ENCODE measurements at regions not wholly inside any gene's neighbourhood (a gene's known extent, or its start where the extent isn't known, plus 50 kb on each side); places are given as distances from the start of the nearest gene placed in this dataset.

DNA sequence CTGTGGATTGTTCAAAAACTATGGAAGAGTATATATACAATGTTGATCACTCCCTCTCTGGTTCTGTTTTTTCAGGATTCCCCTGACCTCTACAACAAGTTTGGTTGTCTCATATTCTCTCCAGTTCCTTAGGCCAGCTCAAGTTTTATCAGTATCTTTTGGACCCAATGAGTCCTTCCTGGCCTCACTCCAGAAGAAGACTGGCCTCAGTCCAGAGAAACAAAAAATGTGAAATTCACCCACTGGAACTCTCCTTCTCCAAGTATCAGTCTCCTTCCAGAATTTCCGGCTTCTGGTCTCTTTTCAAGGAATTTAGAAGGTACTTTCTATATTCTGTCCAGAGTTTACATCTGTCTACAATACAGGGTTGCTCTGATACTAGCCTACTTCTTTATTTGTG lies 537.8 kb upstream of the FTMT start:
- Mint-ChIP-seq H3K27me3 (no peaks in the 10 kb centered on the region), H3K9me3 (peaks cover 0 to 24% (median 8%) of the 10 kb centered on the region in 7 donors), H3K27ac (no peak overlapping the region), H3K4me3 (no peak overlapping the region), H3K4me1 (no peaks in the 10 kb centered on the region), H3K36me3 (no peaks in the 10 kb centered on the region)
- no peaks in the 10 kb centered on the region for H3K9me3 ChIP-seq (ENCODE audit: control insufficient read depth in 2 of 2, low read length in 2 of 2)
- no peak overlapping the region for H3K4me3 ChIP-seq (ENCODE audit: low read depth, low read length)
- no peak overlapping the region for H3K27ac ChIP-seq (ENCODE audit: insufficient read depth, low read length, poor library complexity, severe bottlenecking)
- ATAC-seq (ENCODE audit: low read depth in 2 of 2) (no peak), DNase-seq (no peak)
- no peaks in the 10 kb centered on the region for H3K27me3 ChIP-seq (ENCODE audit: control insufficient read depth, insufficient read depth, low read length)
- H3K4me1 ChIP-seq (ENCODE audit: control insufficient read depth, insufficient read depth, low read length, poor library complexity, severe bottlenecking) = no peaks in the 10 kb centered on the region
- H3K36me3 ChIP-seq (ENCODE audit: control insufficient read depth, insufficient read depth, low read length) = no peaks in the 10 kb centered on the region

DNA sequence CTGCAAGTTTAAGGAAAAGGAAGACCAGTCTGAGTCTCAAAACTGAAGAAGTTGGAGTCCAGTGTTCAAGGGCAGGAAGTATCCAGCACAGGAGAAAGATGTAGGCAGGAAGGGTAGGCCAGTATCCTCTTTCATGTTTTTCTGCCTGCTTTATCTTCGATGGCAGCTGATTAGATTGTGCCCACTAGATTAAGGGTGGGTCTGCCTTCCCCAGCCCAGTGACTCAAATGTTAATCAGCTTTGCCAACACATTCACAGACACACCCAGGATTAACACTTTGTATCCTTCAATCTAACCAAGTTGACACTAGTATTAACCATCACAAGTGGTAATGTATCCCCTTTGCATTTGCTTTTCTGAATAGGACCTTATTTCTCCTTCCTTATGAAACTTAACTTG lies 535.9 kb upstream of the FTMT start:
- H3K9me3 Mint-ChIP-seq = peaks cover 4 to 24% (median 11%) of the 10 kb centered on the region in 7 donors
- no peak for DNase-seq
- H3K4me3 Mint-ChIP-seq = no peak overlapping the region
- no peaks in the 10 kb centered on the region for H3K36me3 Mint-ChIP-seq
- H3K27me3 Mint-ChIP-seq = no peaks in the 10 kb centered on the region
- ATAC-seq (ENCODE audit: low read depth in 2 of 2) = no peak
- H3K27me3 ChIP-seq (ENCODE audit: control insufficient read depth, insufficient read depth, low read length) = no peaks in the 10 kb centered on the region
- H3K27ac ChIP-seq (ENCODE audit: insufficient read depth, low read length, poor library complexity, severe bottlenecking) = no peak overlapping the region
- H3K4me1 ChIP-seq (ENCODE audit: control insufficient read depth, insufficient read depth, low read length, poor library complexity, severe bottlenecking) = no peaks in the 10 kb centered on the region
- H3K9me3 ChIP-seq (ENCODE audit: control insufficient read depth in 2 of 2, low read length in 2 of 2) = no peaks in the 10 kb centered on the region
- H3K36me3 ChIP-seq (ENCODE audit: control insufficient read depth, insufficient read depth, low read length) = no peaks in the 10 kb centered on the region
- H3K4me1 Mint-ChIP-seq = no peaks in the 10 kb centered on the region
- H3K4me3 ChIP-seq (ENCODE audit: low read depth, low read length) = no peak overlapping the region
- no peak overlapping the region for H3K27ac Mint-ChIP-seq

DNA sequence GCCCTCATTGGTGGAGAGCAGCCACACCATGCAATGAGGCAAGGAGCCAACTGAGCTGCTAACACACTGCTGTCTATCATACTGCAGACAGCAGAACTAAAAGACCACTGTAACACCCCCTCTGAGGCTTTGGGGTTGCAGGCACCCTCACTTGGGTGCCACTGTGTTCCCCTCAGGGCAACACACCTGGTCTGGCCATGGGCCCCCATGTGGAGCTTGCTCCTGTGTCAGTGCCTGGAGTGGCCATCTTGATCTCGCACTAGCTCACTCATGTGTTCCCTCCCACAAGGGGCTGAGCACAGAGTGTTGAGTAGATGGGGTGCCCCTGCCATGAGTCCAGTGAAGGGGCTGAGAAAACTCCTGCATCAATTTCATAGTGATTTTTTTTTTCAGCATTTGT lies 532.4 kb upstream of the FTMT start:
- no peak overlapping the region for H3K4me3 Mint-ChIP-seq
- no peaks in the 10 kb centered on the region for H3K27me3 Mint-ChIP-seq
- no peak overlapping the region for H3K4me3 ChIP-seq (ENCODE audit: low read depth, low read length)
- H3K9me3 Mint-ChIP-seq = peaks cover 2 to 24% (median 8%) of the 10 kb centered on the region in 7 donors
- no peaks in the 10 kb centered on the region for H3K4me1 Mint-ChIP-seq
- H3K36me3 ChIP-seq (ENCODE audit: control insufficient read depth, insufficient read depth, low read length) = no peaks in the 10 kb centered on the region
- no peak overlapping the region for H3K27ac ChIP-seq (ENCODE audit: insufficient read depth, low read length, poor library complexity, severe bottlenecking)
- H3K36me3 Mint-ChIP-seq = no peaks in the 10 kb centered on the region
- peak in 1 of 2 donors; percentile 20 for ATAC-seq (ENCODE audit: low read depth in 2 of 2)
- H3K27ac Mint-ChIP-seq = no peak overlapping the region
- H3K9me3 ChIP-seq (ENCODE audit: control insufficient read depth in 2 of 2, low read length in 2 of 2) = no peaks in the 10 kb centered on the region
- no peak for DNase-seq
- H3K27me3 ChIP-seq (ENCODE audit: control insufficient read depth, insufficient read depth, low read length) = no peaks in the 10 kb centered on the region
- no peaks in the 10 kb centered on the region for H3K4me1 ChIP-seq (ENCODE audit: control insufficient read depth, insufficient read depth, low read length, poor library complexity, severe bottlenecking)

DNA sequence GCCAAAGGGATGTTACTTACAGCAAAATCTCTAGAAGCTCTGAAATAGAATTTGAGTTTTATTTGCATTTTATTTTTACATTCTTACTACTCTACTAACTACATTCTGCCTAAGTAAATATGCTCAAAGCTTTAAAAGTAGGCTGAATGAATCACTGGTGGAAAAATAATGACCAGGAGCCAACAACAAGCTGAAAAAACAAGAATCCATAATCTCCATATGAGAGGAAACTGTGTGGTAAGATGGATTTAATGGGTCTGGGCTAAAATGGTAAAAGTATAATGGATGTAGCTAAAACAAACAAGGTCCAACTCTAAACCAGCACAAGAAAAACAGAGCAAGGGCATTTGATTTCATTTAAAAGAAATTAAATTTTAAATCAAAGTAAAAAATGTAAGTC lies 525.8 kb upstream of the FTMT start:
- ATAC-seq (ENCODE audit: low read depth in 2 of 2) = no peak
- Mint-ChIP-seq H3K4me1 (no peaks in the 10 kb centered on the region), H3K27ac (no peak overlapping the region), H3K4me3 (no peak overlapping the region), H3K36me3 (no peaks in the 10 kb centered on the region), H3K27me3 (no peaks in the 10 kb centered on the region), H3K9me3 (peaks cover 0 to 7% (median 3%) of the 10 kb centered on the region in 7 donors)
- Histone ChIP-seq H3K9me3 (ENCODE audit: control insufficient read depth in 2 of 2, low read length in 2 of 2) (no peaks in the 10 kb centered on the region), H3K36me3 (ENCODE audit: control insufficient read depth, insufficient read depth, low read length) (no peaks in the 10 kb centered on the region), H3K27me3 (ENCODE audit: control insufficient read depth, insufficient read depth, low read length) (no peaks in the 10 kb centered on the region), H3K27ac (ENCODE audit: insufficient read depth, low read length, poor library complexity, severe bottlenecking) (no peak overlapping the region), H3K4me1 (ENCODE audit: control insufficient read depth, insufficient read depth, low read length, poor library complexity, severe bottlenecking) (no peaks in the 10 kb centered on the region), H3K4me3 (ENCODE audit: low read depth, low read length) (no peak overlapping the region)
- DNase-seq = no peak

DNA sequence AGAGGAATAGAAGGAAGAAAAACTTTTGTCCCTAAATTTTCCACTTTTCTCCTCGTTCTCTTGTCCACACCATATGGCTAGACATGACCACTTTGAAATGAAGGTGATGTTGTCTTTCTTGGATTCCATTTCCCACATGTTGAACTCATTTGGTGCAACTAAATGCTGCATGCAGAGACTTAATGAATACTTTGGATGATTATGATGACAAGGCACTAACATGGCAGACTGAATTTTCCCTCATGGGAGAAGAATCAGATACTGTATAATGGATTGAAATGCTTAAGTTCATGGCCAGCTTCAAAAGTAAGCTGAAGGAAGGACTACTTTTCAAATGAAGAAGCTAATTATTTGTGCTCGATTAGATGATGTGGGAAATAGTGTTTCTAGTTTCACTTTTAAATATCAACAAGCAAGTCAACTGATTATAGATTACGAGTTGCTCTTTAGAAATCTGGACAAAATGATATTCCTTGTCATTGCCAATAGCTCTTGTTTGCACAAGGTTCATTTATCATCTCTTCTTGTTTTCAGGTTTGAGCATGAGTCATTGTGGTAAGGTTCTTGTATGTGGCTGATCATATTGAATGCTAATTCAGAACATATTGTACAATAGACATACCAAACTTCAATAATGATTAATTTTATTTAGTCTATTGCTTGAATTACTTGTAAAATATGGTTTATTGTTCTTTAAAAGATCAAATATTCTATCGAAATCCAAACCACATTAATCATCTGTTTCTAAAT lies 501.3 kb upstream of the FTMT start:
- no peaks in the 10 kb centered on the region for H3K27me3 ChIP-seq (ENCODE audit: control insufficient read depth, insufficient read depth, low read length)
- no peak for ATAC-seq (ENCODE audit: low read depth in 2 of 2)
- no peaks in the 10 kb centered on the region for H3K27me3 Mint-ChIP-seq
- peaks cover 3 to 6% of the 10 kb centered on the region in 2 experiments for H3K9me3 ChIP-seq (ENCODE audit: control insufficient read depth in 2 of 2, low read length in 2 of 2)
- no peaks in the 10 kb centered on the region for H3K36me3 ChIP-seq (ENCODE audit: control insufficient read depth, insufficient read depth, low read length)
- no peaks in the 10 kb centered on the region for H3K4me1 Mint-ChIP-seq
- peaks cover 0 to 8% (median 5%) of the 10 kb centered on the region in 7 donors for H3K9me3 Mint-ChIP-seq
- H3K27ac Mint-ChIP-seq = no peak overlapping the region
- no peaks in the 10 kb centered on the region for H3K4me1 ChIP-seq (ENCODE audit: control insufficient read depth, insufficient read depth, low read length, poor library complexity, severe bottlenecking)
- no peaks in the 10 kb centered on the region for H3K36me3 Mint-ChIP-seq
- H3K27ac ChIP-seq (ENCODE audit: insufficient read depth, low read length, poor library complexity, severe bottlenecking) = no peak overlapping the region
- H3K4me3 Mint-ChIP-seq = no peak overlapping the region
- no peak overlapping the region for H3K4me3 ChIP-seq (ENCODE audit: low read depth, low read length)
- DNase-seq = no peak

DNA sequence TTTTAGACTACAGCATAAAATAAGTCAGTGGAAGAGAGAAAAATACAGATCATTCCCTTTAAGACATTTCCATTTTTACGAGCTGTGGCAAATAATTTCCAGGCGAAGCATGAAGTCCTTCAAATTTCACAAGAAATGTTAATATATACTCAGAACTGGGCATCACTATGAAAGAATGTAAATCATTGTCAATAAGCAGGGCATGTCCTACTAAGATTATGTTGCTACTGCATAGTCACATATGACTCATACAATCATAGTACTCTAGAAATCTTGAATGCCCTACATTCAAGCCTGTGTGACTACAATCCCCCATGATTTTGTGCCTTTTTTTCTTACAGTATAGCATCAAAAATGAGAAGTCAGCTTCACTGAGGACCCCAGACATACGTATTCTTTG lies 485.2 kb upstream of the FTMT start:
- Mint-ChIP-seq H3K36me3 (no peaks in the 10 kb centered on the region), H3K4me1 (no peaks in the 10 kb centered on the region), H3K4me3 (no peak overlapping the region), H3K27ac (no peak overlapping the region), H3K9me3 (peaks cover 0 to 19% (median 2%) of the 10 kb centered on the region in 7 donors), H3K27me3 (no peaks in the 10 kb centered on the region)
- H3K27me3 ChIP-seq (ENCODE audit: control insufficient read depth, insufficient read depth, low read length) = no peaks in the 10 kb centered on the region
- DNase-seq (no peak), ATAC-seq (ENCODE audit: low read depth in 2 of 2) (no peak)
- peaks cover 0 to 5% of the 10 kb centered on the region in 2 experiments for H3K9me3 ChIP-seq (ENCODE audit: control insufficient read depth in 2 of 2, low read length in 2 of 2)
- no peak overlapping the region for H3K4me3 ChIP-seq (ENCODE audit: low read depth, low read length)
- no peak overlapping the region for H3K27ac ChIP-seq (ENCODE audit: insufficient read depth, low read length, poor library complexity, severe bottlenecking)
- no peaks in the 10 kb centered on the region for H3K36me3 ChIP-seq (ENCODE audit: control insufficient read depth, insufficient read depth, low read length)
- H3K4me1 ChIP-seq (ENCODE audit: control insufficient read depth, insufficient read depth, low read length, poor library complexity, severe bottlenecking) = no peaks in the 10 kb centered on the region

DNA sequence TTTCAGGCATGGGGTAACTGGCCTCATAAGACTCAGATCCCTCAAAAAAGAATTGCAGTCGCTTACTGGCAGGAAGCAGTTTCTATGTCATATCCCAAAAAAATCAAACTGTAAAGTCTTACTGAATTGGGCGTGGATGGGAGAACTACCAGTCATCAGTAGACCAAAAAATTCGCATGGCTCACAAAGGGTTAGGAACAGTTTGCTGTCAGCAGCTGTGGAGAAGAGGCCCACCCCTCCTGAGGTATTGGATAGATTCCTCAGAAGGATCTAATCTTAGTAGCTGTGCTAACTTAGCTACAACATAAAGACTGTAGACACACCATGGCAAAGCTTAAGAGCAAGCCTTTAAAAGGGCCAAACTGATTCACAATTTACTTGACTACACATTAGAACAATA lies 478.3 kb upstream of the FTMT start:
- H3K4me1 Mint-ChIP-seq = no peaks in the 10 kb centered on the region

DNA sequence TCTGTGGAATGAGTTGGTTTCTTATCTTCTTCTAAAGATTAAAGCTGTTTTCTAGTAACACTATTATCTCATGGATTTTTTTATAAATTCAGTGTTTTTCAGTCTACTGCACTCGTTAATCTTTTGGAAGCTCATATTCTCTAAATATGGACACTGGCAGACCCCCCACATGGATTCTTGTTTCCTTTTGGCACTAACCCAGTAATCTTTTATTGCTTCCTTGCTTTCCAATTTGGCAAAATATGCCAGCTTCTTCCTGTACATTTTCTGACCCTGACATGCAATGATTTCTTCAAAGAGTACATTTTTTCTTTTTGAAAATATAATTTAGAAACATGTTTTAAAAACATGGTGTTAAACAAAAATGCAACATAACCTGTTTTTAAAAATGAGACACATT lies 474.2 kb upstream of the FTMT start:
- no peaks in the 10 kb centered on the region for H3K9me3 ChIP-seq (ENCODE audit: control insufficient read depth in 2 of 2, low read length in 2 of 2)
- no peak overlapping the region for H3K4me3 Mint-ChIP-seq
- ATAC-seq (ENCODE audit: low read depth in 2 of 2) (no peak), DNase-seq (no peak)
- no peaks in the 10 kb centered on the region for H3K4me1 Mint-ChIP-seq
- no peak overlapping the region for H3K4me3 ChIP-seq (ENCODE audit: low read depth, low read length)
- no peaks in the 10 kb centered on the region for H3K4me1 ChIP-seq (ENCODE audit: control insufficient read depth, insufficient read depth, low read length, poor library complexity, severe bottlenecking)
- H3K27me3 ChIP-seq (ENCODE audit: control insufficient read depth, insufficient read depth, low read length) = no peaks in the 10 kb centered on the region
- peaks cover 0 to 22% (median 3%) of the 10 kb centered on the region in 7 donors for H3K9me3 Mint-ChIP-seq
- no peaks in the 10 kb centered on the region for H3K36me3 Mint-ChIP-seq
- no peaks in the 10 kb centered on the region for H3K36me3 ChIP-seq (ENCODE audit: control insufficient read depth, insufficient read depth, low read length)
- no peak overlapping the region for H3K27ac Mint-ChIP-seq
- H3K27me3 Mint-ChIP-seq = no peaks in the 10 kb centered on the region
- no peak overlapping the region for H3K27ac ChIP-seq (ENCODE audit: insufficient read depth, low read length, poor library complexity, severe bottlenecking)

More for the DNA sequence above, 478.3 kb upstream of the FTMT start:
- H3K9me3 ChIP-seq (ENCODE audit: control insufficient read depth in 2 of 2, low read length in 2 of 2) = no peaks in the 10 kb centered on the region
- no peaks in the 10 kb centered on the region for H3K4me1 ChIP-seq (ENCODE audit: control insufficient read depth, insufficient read depth, low read length, poor library complexity, severe bottlenecking)
- no peak overlapping the region for H3K4me3 Mint-ChIP-seq
- H3K27me3 Mint-ChIP-seq = no peaks in the 10 kb centered on the region
- no peaks in the 10 kb centered on the region for H3K36me3 ChIP-seq (ENCODE audit: control insufficient read depth, insufficient read depth, low read length)
- no peak overlapping the region for H3K4me3 ChIP-seq (ENCODE audit: low read depth, low read length)
- ATAC-seq (ENCODE audit: low read depth in 2 of 2) (no peak), DNase-seq (no peak)
- H3K9me3 Mint-ChIP-seq = peaks cover 2 to 16% (median 4%) of the 10 kb centered on the region in 7 donors
- H3K36me3 Mint-ChIP-seq = no peaks in the 10 kb centered on the region
- no peak overlapping the region for H3K27ac ChIP-seq (ENCODE audit: insufficient read depth, low read length, poor library complexity, severe bottlenecking)
- no peak overlapping the region for H3K27ac Mint-ChIP-seq
- H3K27me3 ChIP-seq (ENCODE audit: control insufficient read depth, insufficient read depth, low read length) = no peaks in the 10 kb centered on the region
